SK-N-MC (cell line): ENCODE measurements at regions not wholly inside any gene's neighbourhood (a gene's known extent, or its start where the extent isn't known, plus 50 kb on each side); places are given as distances from the start of the nearest gene placed in this dataset.

ENCODE experiments used
- EZH2 ChIP-seq: fragments of 200-600 bp; sonication (generic); IDR thresholded peaks from one replicate; pipeline ENCODE4 v1.6.1; 2017; ENCODE audit warnings: antibody characterized with exemption
- FOXP2 ChIP-seq: optimal IDR thresholded peaks from 2 replicates; pipeline ENCODE3; 2011; ENCODE audit warnings: mild to moderate bottlenecking, moderate library complexity; ENCODE audit not compliant: insufficient read depth; ENCODE audit errors: extremely low read length, control extremely low read depth
- POLR2AphosphoS5 ChIP-seq: IDR thresholded peaks from 2 replicates; pipeline ENCODE4 v1.6.1; 2012; ENCODE audit warnings: mild to moderate bottlenecking, low read depth, low read length, borderline replicate concordance

DNA sequence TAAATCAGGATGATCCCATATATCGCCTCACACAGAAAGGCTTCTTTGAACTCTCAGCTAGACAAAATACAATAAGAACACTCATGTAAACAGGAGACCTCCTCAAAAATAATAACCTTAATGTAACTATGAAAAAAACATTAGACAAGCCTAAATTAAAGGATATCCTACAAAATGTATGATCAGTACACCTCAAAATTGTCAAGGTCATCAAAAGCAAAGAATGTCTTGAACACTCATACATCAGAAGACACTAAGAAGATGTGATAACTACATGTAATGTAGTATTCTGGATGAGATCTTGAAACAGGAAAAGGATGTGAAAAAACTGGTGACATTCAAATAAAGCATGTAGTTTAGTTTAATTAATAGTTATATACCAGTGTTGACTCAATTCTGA, 616.8 kb upstream of the ZEB2 start:
- TF ChIP-seq POLR2AphosphoS5: no peak
- no peak for TF ChIP-seq EZH2
- no peak for TF ChIP-seq FOXP2
